HG03565 (cell line): ENCODE measurements at regions not wholly inside any gene's neighbourhood (a gene's known extent, or its start where the extent isn't known, plus 50 kb on each side); places are given as distances from the start of the nearest gene placed in this dataset.

Source experiments
- ATAC-seq: cut with Tn5 transposase; IDR thresholded peaks from one replicate; pipeline ENCODE4 v1.9.1; 2021; ENCODE audit warnings: mild to moderate bottlenecking, moderate library complexity; ENCODE audit not compliant: unreplicated experiment

- ATAC-seq: no peak
Measured at GRCh38 chr5:88401686-88402085, 133.0 kb upstream of the TMEM161B start.

GRCh38 chr5:88401228-88401627, 132.6 kb upstream of the TMEM161B start:
- ATAC-seq: no peak

GRCh38 chr5:88399561-88399960, 130.9 kb upstream of the TMEM161B start:
- no peak for ATAC-seq

GRCh38 chr5:88398316-88398715, 129.7 kb upstream of the TMEM161B start:
- ATAC-seq: no peak

GRCh38 chr5:88396751-88397281, 128.2 kb upstream of the TMEM161B start:
- ATAC-seq: no peak

- no peak for ATAC-seq
Measured at GRCh38 chr5:88396000-88396535, 127.4 kb upstream of the TMEM161B start.

- ATAC-seq: no peak
Measured at GRCh38 chr5:88395264-88395663, 126.6 kb upstream of the TMEM161B start.

GRCh38 chr5:88394536-88395175, 126.0 kb upstream of the TMEM161B start:
- ATAC-seq: no peak

- ATAC-seq: no peak
Measured at GRCh38 chr5:88393716-88394535, 125.3 kb upstream of the TMEM161B start.

- no peak for ATAC-seq
Measured at GRCh38 chr5:88393042-88393441, 124.4 kb upstream of the TMEM161B start.

- ATAC-seq: no peak
Measured at GRCh38 chr5:88391991-88392390, 123.3 kb upstream of the TMEM161B start.

GRCh38 chr5:88391116-88391515, 122.5 kb upstream of the TMEM161B start:
- ATAC-seq: no peak

GRCh38 chr5:88390481-88390880, 121.8 kb upstream of the TMEM161B start:
- ATAC-seq: no peak

GRCh38 chr5:88390096-88390441, 121.4 kb upstream of the TMEM161B start:
- ATAC-seq: no peak

GRCh38 chr5:88389338-88390095, 120.9 kb upstream of the TMEM161B start:
- no peak for ATAC-seq

- no peak for ATAC-seq
Measured at GRCh38 chr5:88388476-88389337, 120.1 kb upstream of the TMEM161B start.

GRCh38 chr5:88384886-88385285, 116.2 kb upstream of the TMEM161B start:
- ATAC-seq: no peak

- ATAC-seq: no peak
Measured at GRCh38 chr5:88380332-88380731, 111.7 kb upstream of the TMEM161B start.

- no peak for ATAC-seq
Measured at GRCh38 chr5:88377705-88378656, 109.3 kb upstream of the TMEM161B start.
